ENCODE measurements at regions not wholly inside any gene's neighbourhood (a gene's known extent, or its start where the extent isn't known, plus 50 kb on each side); places are given as distances from the start of the nearest gene placed in this dataset.
"Not testable (repeated sequence)": the region's sequence is repeated elsewhere in the genome, so short reads cannot be mapped to it uniquely, and the experiment has no call there.

DNA sequence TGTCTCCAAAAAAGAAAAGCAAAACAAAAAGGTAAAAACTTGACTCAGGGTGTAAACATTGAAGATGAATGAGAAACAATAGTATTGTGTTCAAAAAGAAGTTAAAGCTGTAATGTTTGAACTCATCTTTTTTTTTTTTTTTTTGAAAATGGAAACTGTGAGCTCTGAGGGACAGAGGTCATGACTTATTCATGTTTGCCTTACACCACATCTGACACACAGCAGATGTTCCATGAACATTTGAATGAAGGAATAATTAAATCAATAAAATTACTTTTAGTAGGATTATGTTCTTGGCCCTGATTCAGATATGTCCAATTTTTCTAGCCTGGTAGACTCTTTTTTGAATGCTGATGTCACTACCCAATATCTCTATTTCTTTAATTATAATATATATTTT lies 95.7 kb upstream of the MED13 start:
- no peak for DNase-seq
- no peaks in the 10 kb centered on the region for H3K9me3 ChIP-seq (ENCODE audit: control insufficient read depth, low read length)
- no peaks in the 10 kb centered on the region for H3K4me1 ChIP-seq (ENCODE audit: control insufficient read depth, insufficient read depth, low read length, poor library complexity, severe bottlenecking)
- no peaks in the 10 kb centered on the region for H3K36me3 ChIP-seq (ENCODE audit: control insufficient read depth, insufficient read depth, low read length)
- H3K27me3 ChIP-seq (replicated peaks; ENCODE audit: control insufficient read depth, insufficient read depth, low read length, poor library complexity, severe bottlenecking) = no peaks in the 10 kb centered on the region
- H3K4me3 ChIP-seq (ENCODE audit: insufficient read depth, low read depth, low read length, poor library complexity, severe bottlenecking) = no peak overlapping the region
- H3K27ac ChIP-seq (ENCODE audit: insufficient read depth, low read length, poor library complexity, severe bottlenecking) = no peak overlapping the region

DNA sequence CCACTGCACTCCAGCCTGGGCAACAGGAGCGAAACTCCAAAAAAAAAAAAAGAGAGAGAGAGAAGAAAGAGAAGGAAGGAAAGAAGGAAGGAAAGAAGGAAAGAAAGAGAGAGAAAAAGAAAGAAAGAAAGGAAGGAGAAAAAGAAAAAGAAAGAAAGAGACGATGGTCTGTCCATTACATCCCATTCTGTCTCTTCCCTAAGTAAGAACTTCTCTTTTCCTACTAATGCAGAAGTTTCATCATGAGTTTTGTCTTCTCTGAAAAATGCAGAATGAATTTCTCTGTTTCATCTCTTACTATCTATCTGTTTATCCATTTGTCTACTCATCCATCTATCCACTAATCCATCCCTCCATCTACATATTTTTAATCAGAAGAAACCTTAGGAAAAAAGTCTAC lies 94.9 kb upstream of the MED13 start:
- Histone ChIP-seq H3K9me3 (ENCODE audit: control insufficient read depth, low read length) (no peaks in the 10 kb centered on the region), H3K27me3 (replicated peaks; ENCODE audit: control insufficient read depth, insufficient read depth, low read length, poor library complexity, severe bottlenecking) (no peaks in the 10 kb centered on the region), H3K36me3 (ENCODE audit: control insufficient read depth, insufficient read depth, low read length) (no peaks in the 10 kb centered on the region), H3K4me1 (ENCODE audit: control insufficient read depth, insufficient read depth, low read length, poor library complexity, severe bottlenecking) (no peaks in the 10 kb centered on the region), H3K4me3 (ENCODE audit: insufficient read depth, low read depth, low read length, poor library complexity, severe bottlenecking) (no peak overlapping the region), H3K27ac (ENCODE audit: insufficient read depth, low read length, poor library complexity, severe bottlenecking) (no peak overlapping the region)
- DNase-seq = no peak

DNA sequence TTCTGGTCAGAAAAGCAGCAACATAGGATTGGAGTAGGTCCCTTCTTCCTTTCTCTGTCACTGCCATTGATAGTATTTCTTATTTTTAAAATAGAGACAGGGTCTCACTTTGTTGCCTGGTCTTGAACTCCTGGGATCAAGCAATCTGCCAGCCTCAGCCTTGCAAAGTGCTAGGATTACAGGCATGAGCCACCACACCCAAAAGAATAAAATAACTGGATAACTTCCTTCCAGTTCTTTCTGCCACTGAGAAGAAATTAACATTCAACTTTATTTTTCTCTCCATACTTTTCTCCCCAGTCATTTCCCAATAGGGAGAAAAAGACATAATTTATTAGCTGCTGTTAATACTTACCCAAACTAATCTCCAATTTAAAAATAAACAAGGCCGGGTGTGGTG lies 91.9 kb upstream of the MED13 start:
- Histone ChIP-seq H3K4me3 (ENCODE audit: insufficient read depth, low read depth, low read length, poor library complexity, severe bottlenecking) (no peak overlapping the region), H3K36me3 (ENCODE audit: control insufficient read depth, insufficient read depth, low read length) (no peaks in the 10 kb centered on the region), H3K4me1 (ENCODE audit: control insufficient read depth, insufficient read depth, low read length, poor library complexity, severe bottlenecking) (no peaks in the 10 kb centered on the region), H3K27me3 (replicated peaks; ENCODE audit: control insufficient read depth, insufficient read depth, low read length, poor library complexity, severe bottlenecking) (no peaks in the 10 kb centered on the region), H3K27ac (ENCODE audit: insufficient read depth, low read length, poor library complexity, severe bottlenecking) (no peak overlapping the region), H3K9me3 (ENCODE audit: control insufficient read depth, low read length) (no peaks in the 10 kb centered on the region)
- DNase-seq = no peak

DNA sequence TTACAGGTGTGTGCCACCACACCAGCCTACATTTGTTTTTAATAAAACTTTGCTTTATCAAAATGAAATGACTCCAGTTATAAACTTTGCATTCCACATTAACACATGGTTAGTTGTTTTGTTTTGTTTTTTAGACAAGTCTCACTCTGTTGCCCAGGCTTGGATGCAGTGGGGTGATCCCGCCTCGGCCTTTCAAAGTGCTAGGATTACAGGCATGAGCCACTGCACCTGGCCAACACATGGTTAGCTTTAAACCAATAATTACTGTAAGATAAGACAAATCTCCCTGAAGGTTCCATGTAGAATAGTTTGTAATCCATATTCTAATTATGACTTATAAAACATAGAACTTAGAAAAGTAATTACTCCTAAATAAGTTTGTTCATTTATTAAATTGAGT lies 89.8 kb upstream of the MED13 start:
- H3K4me1 ChIP-seq (ENCODE audit: control insufficient read depth, insufficient read depth, low read length, poor library complexity, severe bottlenecking) = no peaks in the 10 kb centered on the region
- no peak for DNase-seq
- no peaks in the 10 kb centered on the region for H3K27me3 ChIP-seq (replicated peaks; ENCODE audit: control insufficient read depth, insufficient read depth, low read length, poor library complexity, severe bottlenecking)
- no peak overlapping the region for H3K4me3 ChIP-seq (ENCODE audit: insufficient read depth, low read depth, low read length, poor library complexity, severe bottlenecking)
- H3K36me3 ChIP-seq (ENCODE audit: control insufficient read depth, insufficient read depth, low read length) = no peaks in the 10 kb centered on the region
- H3K27ac ChIP-seq (ENCODE audit: insufficient read depth, low read length, poor library complexity, severe bottlenecking) = no peak overlapping the region
- no peaks in the 10 kb centered on the region for H3K9me3 ChIP-seq (ENCODE audit: control insufficient read depth, low read length)

DNA sequence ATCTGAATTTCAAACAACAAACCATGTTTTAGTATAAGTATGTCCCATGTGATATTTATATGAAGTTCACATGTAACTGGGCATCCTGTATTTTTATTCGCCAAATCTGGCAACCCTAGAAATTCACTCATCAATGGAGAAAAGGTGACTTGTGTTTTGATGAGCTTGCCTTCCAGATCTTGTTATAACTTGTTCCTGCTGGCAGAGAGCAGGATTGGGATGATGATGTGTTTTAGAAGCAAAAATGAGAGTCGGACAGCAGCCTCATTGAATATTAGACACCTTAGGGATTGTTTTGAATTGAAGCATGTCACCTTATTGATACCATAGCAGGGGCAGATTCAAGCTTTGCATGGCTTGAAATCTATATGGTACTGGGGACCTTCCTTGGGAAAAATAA lies 85.4 kb upstream of the MED13 start:
- no peak overlapping the region for H3K4me3 ChIP-seq (ENCODE audit: insufficient read depth, low read depth, low read length, poor library complexity, severe bottlenecking)
- no peak overlapping the region for H3K27ac ChIP-seq (ENCODE audit: insufficient read depth, low read length, poor library complexity, severe bottlenecking)
- H3K36me3 ChIP-seq (ENCODE audit: control insufficient read depth, insufficient read depth, low read length) = no peaks in the 10 kb centered on the region
- H3K9me3 ChIP-seq (ENCODE audit: control insufficient read depth, low read length) = no peaks in the 10 kb centered on the region
- H3K4me1 ChIP-seq (ENCODE audit: control insufficient read depth, insufficient read depth, low read length, poor library complexity, severe bottlenecking) = no peaks in the 10 kb centered on the region
- no peak for DNase-seq
- no peaks in the 10 kb centered on the region for H3K27me3 ChIP-seq (replicated peaks; ENCODE audit: control insufficient read depth, insufficient read depth, low read length, poor library complexity, severe bottlenecking)

- H3K27me3 ChIP-seq (replicated peaks; ENCODE audit: control insufficient read depth, insufficient read depth, low read length, poor library complexity, severe bottlenecking) = no peaks in the 10 kb centered on the region
- H3K4me3 ChIP-seq (ENCODE audit: insufficient read depth, low read depth, low read length, poor library complexity, severe bottlenecking) = no peak overlapping the region
- no peak overlapping the region for H3K27ac ChIP-seq (ENCODE audit: insufficient read depth, low read length, poor library complexity, severe bottlenecking)
- DNase-seq = no peak
- H3K4me1 ChIP-seq (ENCODE audit: control insufficient read depth, insufficient read depth, low read length, poor library complexity, severe bottlenecking) = no peaks in the 10 kb centered on the region
- H3K36me3 ChIP-seq (ENCODE audit: control insufficient read depth, insufficient read depth, low read length) = no peaks in the 10 kb centered on the region
- H3K9me3 ChIP-seq (ENCODE audit: control insufficient read depth, low read length) = no peaks in the 10 kb centered on the region
Observed at GRCh38 chr17:62149961-62150360, 84.9 kb upstream of the MED13 start.

DNA sequence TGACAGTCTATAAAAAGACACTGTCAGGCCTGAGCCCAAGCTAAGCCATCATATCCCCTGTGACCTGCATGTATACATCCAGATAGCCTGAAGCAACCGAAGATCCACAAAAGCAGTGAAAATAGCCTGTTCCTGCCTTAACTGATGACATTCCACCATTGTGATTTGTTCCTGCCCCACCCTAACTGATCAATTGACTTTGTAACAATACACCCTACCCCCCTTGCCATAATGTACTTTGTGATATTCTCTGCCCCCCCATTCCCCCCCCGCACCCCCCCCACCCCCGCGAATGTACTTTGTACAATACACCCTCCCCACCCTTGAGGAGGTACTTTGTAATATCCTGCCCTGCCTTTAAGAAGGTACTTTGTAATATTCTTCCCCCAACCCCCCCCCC lies 82.2 kb upstream of the MED13 start:
- H3K9me3 ChIP-seq (ENCODE audit: control insufficient read depth, low read length) = no peaks in the 10 kb centered on the region
- no peaks in the 10 kb centered on the region for H3K27me3 ChIP-seq (replicated peaks; ENCODE audit: control insufficient read depth, insufficient read depth, low read length, poor library complexity, severe bottlenecking)
- DNase-seq = no peak
- H3K36me3 ChIP-seq (ENCODE audit: control insufficient read depth, insufficient read depth, low read length) = no peaks in the 10 kb centered on the region
- H3K4me3 ChIP-seq (ENCODE audit: insufficient read depth, low read depth, low read length, poor library complexity, severe bottlenecking) = no peak overlapping the region
- no peaks in the 10 kb centered on the region for H3K4me1 ChIP-seq (ENCODE audit: control insufficient read depth, insufficient read depth, low read length, poor library complexity, severe bottlenecking)
- H3K27ac ChIP-seq (ENCODE audit: insufficient read depth, low read length, poor library complexity, severe bottlenecking) = no peak overlapping the region

- H3K9me3 ChIP-seq (ENCODE audit: control insufficient read depth, low read length) = no peaks in the 10 kb centered on the region
- DNase-seq = no peak
- peaks cover 7% of the 10 kb centered on the region for H3K27me3 ChIP-seq (replicated peaks; ENCODE audit: control insufficient read depth, insufficient read depth, low read length, poor library complexity, severe bottlenecking)
- no peaks in the 10 kb centered on the region for H3K4me1 ChIP-seq (ENCODE audit: control insufficient read depth, insufficient read depth, low read length, poor library complexity, severe bottlenecking)
- H3K27ac ChIP-seq (ENCODE audit: insufficient read depth, low read length, poor library complexity, severe bottlenecking) = no peak overlapping the region
- H3K36me3 ChIP-seq (ENCODE audit: control insufficient read depth, insufficient read depth, low read length) = no peaks in the 10 kb centered on the region
- no peak overlapping the region for H3K4me3 ChIP-seq (ENCODE audit: insufficient read depth, low read depth, low read length, poor library complexity, severe bottlenecking)
Observed at GRCh38 chr17:62140836-62141235, 75.8 kb upstream of the MED13 start.

GRCh38 chr17:62140376-62140775 lies 75.3 kb upstream of the MED13 start:
- Histone ChIP-seq H3K4me3 (ENCODE audit: insufficient read depth, low read depth, low read length, poor library complexity, severe bottlenecking) (no peak overlapping the region), H3K9me3 (ENCODE audit: control insufficient read depth, low read length) (no peaks in the 10 kb centered on the region), H3K27me3 (replicated peaks; ENCODE audit: control insufficient read depth, insufficient read depth, low read length, poor library complexity, severe bottlenecking) (peaks cover 7% of the 10 kb centered on the region), H3K27ac (ENCODE audit: insufficient read depth, low read length, poor library complexity, severe bottlenecking) (no peak overlapping the region), H3K4me1 (ENCODE audit: control insufficient read depth, insufficient read depth, low read length, poor library complexity, severe bottlenecking) (no peaks in the 10 kb centered on the region), H3K36me3 (ENCODE audit: control insufficient read depth, insufficient read depth, low read length) (no peaks in the 10 kb centered on the region)
- no peak for DNase-seq

- H3K36me3 ChIP-seq (ENCODE audit: control insufficient read depth, insufficient read depth, low read length); H3K27me3 ChIP-seq (replicated peaks; ENCODE audit: control insufficient read depth, insufficient read depth, low read length, poor library complexity, severe bottlenecking); H3K9me3 ChIP-seq (ENCODE audit: control insufficient read depth, low read length); H3K4me1 ChIP-seq (ENCODE audit: control insufficient read depth, insufficient read depth, low read length, poor library complexity, severe bottlenecking); DNase-seq; H3K27ac ChIP-seq (ENCODE audit: insufficient read depth, low read length, poor library complexity, severe bottlenecking); H3K4me3 ChIP-seq (ENCODE audit: insufficient read depth, low read depth, low read length, poor library complexity, severe bottlenecking): not testable (repeated sequence)
Observed at GRCh38 chr17:62139690-62140354, 74.7 kb upstream of the MED13 start.
